IPS-15b (cell line): ENCODE measurements at regions not wholly inside any gene's neighbourhood (a gene's known extent, or its start where the extent isn't known, plus 50 kb on each side); places are given as distances from the start of the nearest gene placed in this dataset.

ENCODE experiments used
- H3K27me3 ChIP-seq: one replicate; pipeline ENCODE4 v1.6.1; 2013; ENCODE audit warnings: low read length; ENCODE audit not compliant: control insufficient read depth, insufficient read depth
- H3K36me3 ChIP-seq: one replicate; pipeline ENCODE4 v1.6.1; 2013; ENCODE audit warnings: low read length; ENCODE audit not compliant: control insufficient read depth, insufficient read depth
- H3K4me1 ChIP-seq: one replicate; pipeline ENCODE4 v1.6.1; 2013; ENCODE audit warnings: mild to moderate bottlenecking, low read length; ENCODE audit not compliant: control insufficient read depth, insufficient read depth
- H3K4me3 ChIP-seq: one replicate; pipeline ENCODE4 v1.5.1; 2013; ENCODE audit warnings: low read depth, low read length
- H3K9ac ChIP-seq: one replicate; pipeline ENCODE4 v1.6.1; 2013; ENCODE audit warnings: low read depth, mild to moderate bottlenecking, low read length
- H3K9me3 ChIP-seq: one replicate; pipeline ENCODE4 v1.6.1; 2013; ENCODE audit warnings: mild to moderate bottlenecking, low read length; ENCODE audit not compliant: control insufficient read depth, insufficient read depth

- H3K4me3 ChIP-seq = no peak overlapping the region
- peaks cover 19% of the 10 kb centered on the region for H3K27me3 ChIP-seq
- no peaks in the 10 kb centered on the region for H3K4me1 ChIP-seq
- H3K36me3 ChIP-seq = no peaks in the 10 kb centered on the region
- H3K9ac ChIP-seq = no peak overlapping the region
- H3K9me3 ChIP-seq = no peaks in the 10 kb centered on the region
These were observed 72.6 kb upstream of the CAPRIN2 start for GRCh38 chr12:30827101-30828066.

DNA sequence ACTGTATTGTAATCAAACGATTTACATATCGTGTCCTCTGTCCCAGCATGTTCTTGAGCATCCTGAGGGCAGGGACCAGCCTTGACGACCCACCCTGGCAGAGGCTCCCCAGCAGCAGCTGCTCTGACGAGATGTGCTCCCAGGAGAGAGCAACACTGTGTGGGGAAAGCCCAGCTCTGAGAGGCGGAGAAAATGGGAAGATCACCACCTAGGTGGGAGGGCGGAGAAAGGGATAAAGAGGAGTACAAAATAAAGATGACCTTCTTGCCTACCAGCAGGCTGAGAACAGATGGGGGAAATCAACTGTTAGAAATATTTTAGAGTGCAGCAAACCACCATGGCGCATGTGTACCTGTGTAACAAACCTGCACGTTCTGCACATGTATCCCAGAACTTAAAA is 71.5 kb upstream of the CAPRIN2 start:
- no peaks in the 10 kb centered on the region for H3K36me3 ChIP-seq
- no peak overlapping the region for H3K4me3 ChIP-seq
- H3K9ac ChIP-seq = no peak overlapping the region
- H3K27me3 ChIP-seq = peaks cover 24% of the 10 kb centered on the region
- H3K9me3 ChIP-seq = no peaks in the 10 kb centered on the region
- H3K4me1 ChIP-seq = no peaks in the 10 kb centered on the region

DNA sequence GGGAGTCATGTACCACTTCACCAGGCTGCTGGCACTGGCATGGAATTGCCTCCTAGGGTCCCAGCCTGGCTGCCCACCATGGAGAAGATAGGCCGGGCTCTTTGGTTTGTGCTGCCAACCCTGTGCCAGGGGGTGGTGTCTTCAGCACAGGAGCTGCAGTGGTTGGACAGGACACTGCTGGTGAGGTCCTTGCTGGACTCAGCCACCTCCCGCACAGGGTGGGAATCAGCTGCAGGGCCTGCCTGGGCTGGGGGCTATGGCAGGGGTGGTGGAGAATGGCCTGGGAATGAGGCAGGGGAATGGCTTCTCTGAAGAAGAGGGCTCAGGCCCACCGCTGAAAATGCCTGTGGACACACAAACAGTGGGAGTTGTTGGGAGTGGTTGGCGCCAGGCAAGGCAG is 70.6 kb upstream of the CAPRIN2 start:
- Histone ChIP-seq H3K4me1 (no peaks in the 10 kb centered on the region), H3K36me3 (no peaks in the 10 kb centered on the region), H3K9ac (no peak overlapping the region), H3K9me3 (no peaks in the 10 kb centered on the region), H3K4me3 (no peak overlapping the region), H3K27me3 (peaks cover 24% of the 10 kb centered on the region)

GRCh38 chr12:30824311-30824710 is 69.6 kb upstream of the CAPRIN2 start:
- Histone ChIP-seq H3K4me3 (no peak overlapping the region), H3K4me1 (no peaks in the 10 kb centered on the region), H3K9me3 (no peaks in the 10 kb centered on the region), H3K27me3 (peaks cover 24% of the 10 kb centered on the region), H3K36me3 (no peaks in the 10 kb centered on the region), H3K9ac (no peak overlapping the region)

DNA sequence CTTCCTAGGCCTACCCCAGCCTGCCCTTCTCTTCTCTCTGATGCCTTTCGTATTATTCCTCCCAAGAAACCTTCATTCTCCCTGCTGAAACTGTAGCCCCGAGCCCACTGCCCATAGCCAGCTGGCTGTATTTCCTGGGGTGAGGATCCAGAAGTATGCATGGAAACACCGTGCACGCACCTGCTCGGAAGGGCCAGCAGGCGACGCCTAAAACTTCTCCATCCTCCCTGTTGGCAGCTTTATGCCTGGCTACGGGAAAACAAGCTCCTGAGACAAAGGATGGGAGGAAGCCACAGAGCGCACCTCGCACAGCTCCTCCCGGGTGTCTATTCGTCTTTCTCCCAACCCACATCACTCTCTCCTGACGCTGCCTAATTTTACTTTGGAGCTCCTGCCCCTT is 69.0 kb upstream of the CAPRIN2 start:
- peak overlapping the region; percentile 72 for H3K4me3 ChIP-seq
- H3K9me3 ChIP-seq = no peaks in the 10 kb centered on the region
- no peak overlapping the region for H3K9ac ChIP-seq
- H3K27me3 ChIP-seq = peaks cover 24% of the 10 kb centered on the region
- no peaks in the 10 kb centered on the region for H3K36me3 ChIP-seq
- H3K4me1 ChIP-seq = no peaks in the 10 kb centered on the region

- H3K27me3 ChIP-seq = peaks cover 24% of the 10 kb centered on the region
- H3K4me3 ChIP-seq = peak overlapping the region; percentile 72
- H3K9me3 ChIP-seq = no peaks in the 10 kb centered on the region
- H3K9ac ChIP-seq = no peak overlapping the region
- H3K36me3 ChIP-seq = no peaks in the 10 kb centered on the region
- no peaks in the 10 kb centered on the region for H3K4me1 ChIP-seq
These were observed 68.5 kb upstream of the CAPRIN2 start for GRCh38 chr12:30823156-30823699.

GRCh38 chr12:30822385-30823155 is 67.8 kb upstream of the CAPRIN2 start:
- H3K9ac ChIP-seq = peak overlapping the region; percentile 47
- no peaks in the 10 kb centered on the region for H3K4me1 ChIP-seq
- H3K4me3 ChIP-seq = peak overlapping the region; percentile 72
- H3K36me3 ChIP-seq = no peaks in the 10 kb centered on the region
- peaks cover 22% of the 10 kb centered on the region for H3K27me3 ChIP-seq
- H3K9me3 ChIP-seq = no peaks in the 10 kb centered on the region

DNA sequence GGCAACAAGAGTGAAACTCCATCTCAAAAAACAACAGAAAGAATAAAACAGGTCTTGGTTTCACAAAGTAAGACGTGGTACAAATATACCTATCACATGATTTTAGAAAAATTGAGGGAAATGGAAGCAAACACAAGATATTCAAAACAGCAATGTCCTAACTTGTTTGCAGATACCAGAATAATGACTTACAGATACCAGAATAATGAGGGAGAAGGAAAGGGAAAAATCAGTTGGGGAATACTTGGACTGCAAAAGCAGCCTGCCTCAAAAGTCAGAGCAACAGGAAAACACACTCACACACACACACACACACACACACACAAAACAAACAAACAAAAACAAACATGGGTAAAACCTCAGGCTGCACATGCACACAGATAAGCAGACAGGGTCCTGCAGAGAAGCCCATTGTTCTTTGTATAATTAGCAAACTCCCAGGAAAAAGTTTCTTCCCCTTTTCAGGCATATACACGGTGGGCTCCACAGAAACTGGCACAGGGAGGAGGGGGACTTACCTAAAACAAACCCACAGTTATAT is 65.7 kb upstream of the CAPRIN2 start:
- no peak overlapping the region for H3K4me3 ChIP-seq
- H3K36me3 ChIP-seq = no peaks in the 10 kb centered on the region
- H3K4me1 ChIP-seq = no peaks in the 10 kb centered on the region

DNA sequence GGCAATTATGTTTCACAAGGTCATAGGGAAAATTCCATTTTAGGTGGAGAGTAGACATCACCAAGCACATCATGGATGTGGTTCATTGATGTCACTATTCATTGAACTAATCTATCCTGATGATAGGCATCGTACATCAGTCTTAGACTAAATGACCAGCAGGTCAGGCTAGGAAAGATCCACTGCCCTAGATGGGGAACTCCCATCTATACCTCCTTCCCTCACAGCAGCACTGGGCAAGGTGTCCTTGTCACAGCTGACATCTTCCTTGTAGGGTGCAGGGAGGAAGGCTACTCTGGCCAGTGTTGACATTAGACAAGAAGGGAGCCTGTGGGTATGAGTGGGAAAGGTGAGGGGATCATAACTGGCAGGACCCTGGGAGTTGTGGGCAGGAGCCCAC is 63.8 kb upstream of the CAPRIN2 start:
- H3K9me3 ChIP-seq = no peaks in the 10 kb centered on the region
- H3K36me3 ChIP-seq = no peaks in the 10 kb centered on the region
- no peak overlapping the region for H3K4me3 ChIP-seq
- H3K27me3 ChIP-seq = peaks cover 5% of the 10 kb centered on the region
- H3K9ac ChIP-seq = no peak overlapping the region
- no peaks in the 10 kb centered on the region for H3K4me1 ChIP-seq

More for the DNA sequence above, 65.7 kb upstream of the CAPRIN2 start:
- Histone ChIP-seq H3K27me3 (peaks cover 19% of the 10 kb centered on the region), H3K9me3 (no peaks in the 10 kb centered on the region), H3K9ac (no peak overlapping the region)

- Histone ChIP-seq H3K4me1 (no peaks in the 10 kb centered on the region), H3K9me3 (no peaks in the 10 kb centered on the region), H3K4me3 (no peak overlapping the region), H3K9ac (no peak overlapping the region), H3K27me3 (peaks cover 5% of the 10 kb centered on the region), H3K36me3 (no peaks in the 10 kb centered on the region)
These were observed 62.2 kb upstream of the CAPRIN2 start for GRCh38 chr12:30816742-30817465.

DNA sequence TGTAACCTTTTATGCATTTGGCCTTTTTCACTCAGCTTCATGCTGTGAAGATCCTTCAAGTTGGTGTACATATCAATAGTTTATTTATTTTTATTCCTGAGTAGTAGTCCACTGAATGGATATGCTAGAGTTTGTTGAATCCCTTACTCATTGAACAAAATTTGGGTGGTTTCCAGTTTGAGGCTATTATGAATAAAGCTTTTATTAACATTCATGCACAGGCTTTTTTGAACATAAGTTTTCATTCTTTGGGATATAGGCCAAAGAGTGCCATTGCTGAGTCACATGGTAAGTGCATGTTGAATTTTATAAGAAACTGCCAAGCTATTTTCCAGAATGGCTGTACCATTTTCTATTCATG is 59.5 kb upstream of the CAPRIN2 start:
- no peak overlapping the region for H3K4me3 ChIP-seq

More for the DNA sequence above, 59.5 kb upstream of the CAPRIN2 start:
- Histone ChIP-seq H3K9me3 (no peaks in the 10 kb centered on the region), H3K4me1 (no peaks in the 10 kb centered on the region), H3K9ac (no peak overlapping the region), H3K36me3 (no peaks in the 10 kb centered on the region), H3K27me3 (no peaks in the 10 kb centered on the region)
